Ramos (cell line): ENCODE measurements at regions not wholly inside any gene's neighbourhood (a gene's known extent, or its start where the extent isn't known, plus 50 kb on each side); places are given as distances from the start of the nearest gene placed in this dataset.
"Not testable (repeated sequence)": the region's sequence is repeated elsewhere in the genome, so short reads cannot be mapped to it uniquely, and the experiment has no call there.

ENCODE experiments used
- in situ Hi-C: fragments of 300-500 bp; cut with MboI; formaldehyde crosslinking; loops from one replicate; pipeline ENCODE4 v1.14.3; 2022; ENCODE audit warnings: low sequenced_read_pairs; ENCODE audit not compliant: unreplicated experiment

DNA sequence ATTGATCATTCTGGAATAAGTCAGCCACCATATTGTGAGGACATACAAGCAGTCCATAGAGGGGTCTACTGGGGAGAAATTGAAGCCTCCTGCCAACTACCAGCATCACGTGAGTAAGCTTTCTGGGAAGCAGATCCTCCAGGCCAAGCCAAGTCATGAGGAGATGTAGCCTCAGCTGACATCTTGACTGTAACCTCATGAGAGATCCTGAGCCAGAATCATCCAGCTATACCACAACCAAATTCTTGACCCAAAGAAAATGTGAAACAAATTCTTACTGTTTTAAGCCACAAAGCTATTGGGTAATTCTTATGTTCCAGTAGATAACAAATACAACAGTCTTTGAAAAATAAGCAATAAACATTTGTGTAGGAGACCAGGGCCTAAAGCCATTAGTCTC, 479.4 kb upstream of the DCN start:
- in situ Hi-C loops, result no loop called here

DNA sequence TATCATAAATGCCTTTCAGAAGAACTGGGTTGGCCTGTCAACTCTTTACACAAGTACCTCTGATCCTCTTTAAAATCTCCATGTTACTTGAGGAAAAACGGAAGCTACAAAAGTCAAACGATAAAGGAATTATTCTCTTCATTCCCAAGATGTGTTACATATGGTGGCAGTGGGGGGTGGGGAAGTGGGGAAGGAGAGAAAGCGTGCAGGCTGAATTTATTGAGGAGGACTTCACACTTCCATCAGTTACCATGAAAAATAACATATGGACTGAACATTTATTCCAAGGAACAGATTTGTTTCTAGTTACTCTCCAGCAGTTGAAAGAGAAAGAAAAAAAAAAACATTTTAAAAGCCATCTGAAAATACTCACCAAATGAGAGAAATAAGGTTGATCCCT, 474.4 kb upstream of the DCN start:
- in situ Hi-C loops, result no loop called here

DNA sequence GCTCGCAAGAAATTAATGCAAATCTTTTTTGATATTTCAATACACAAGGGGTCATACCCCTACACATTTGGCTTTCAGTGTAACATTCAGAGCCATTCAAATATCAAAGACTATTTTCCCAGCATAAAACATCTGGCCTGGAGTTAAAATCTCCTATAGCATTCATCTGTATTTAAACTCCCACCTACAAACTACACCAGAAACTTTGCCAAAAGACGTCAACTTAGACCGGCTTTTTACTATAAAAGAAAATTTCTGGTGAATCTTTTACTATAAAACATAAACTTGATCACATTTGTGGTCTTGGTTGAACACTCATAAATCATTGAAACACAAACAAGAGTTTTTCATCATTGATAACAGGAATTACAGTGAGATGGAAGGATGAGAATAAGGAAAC, 473.3 kb upstream of the DCN start:
- in situ Hi-C loops, result no loop called here

DNA sequence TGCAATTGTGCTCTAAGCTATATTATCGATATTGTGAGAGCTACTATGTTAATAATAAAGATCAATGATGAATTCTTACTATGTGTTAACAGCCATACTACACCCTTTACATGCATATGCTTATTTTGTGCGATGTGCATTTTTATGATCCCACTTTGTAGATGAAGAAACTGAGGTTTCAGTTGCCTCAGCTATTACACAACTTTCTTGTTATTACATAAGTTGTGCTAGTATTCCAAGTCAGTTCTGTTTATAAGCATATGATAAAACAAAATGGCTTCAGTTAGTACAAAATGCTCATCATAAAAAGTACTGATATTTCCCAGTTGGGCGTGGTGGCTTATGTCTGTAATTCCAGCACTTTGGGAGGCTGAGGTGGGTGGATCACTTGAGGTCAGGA, 471.5 kb upstream of the DCN start:
- in situ Hi-C loops, result no loop called here

DNA sequence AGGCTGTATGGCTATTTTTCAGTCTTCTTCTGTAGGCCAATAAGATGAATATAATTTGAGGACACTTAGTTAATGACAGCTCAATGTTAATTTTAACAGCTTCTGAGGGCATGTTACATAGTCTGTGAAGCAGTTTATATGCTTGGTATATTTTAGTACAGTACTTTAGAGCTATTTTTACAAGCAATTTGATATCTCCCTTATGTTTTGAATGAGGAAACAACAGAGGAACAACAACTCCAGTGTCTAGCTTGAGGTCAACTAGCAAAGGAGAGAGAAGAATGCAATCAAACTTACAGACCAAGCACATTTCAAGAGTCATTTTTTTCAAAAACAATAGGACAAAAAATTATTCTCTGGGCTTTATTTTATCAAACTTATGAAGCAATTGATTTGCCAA, 469.1 kb upstream of the DCN start:
- in situ Hi-C loops, result no loop called here

GRCh38 chr12:91643763-91644162, 461.1 kb upstream of the DCN start:
- in situ Hi-C loops, result no loop called here

GRCh38 chr12:91640021-91640420, 457.4 kb upstream of the DCN start:
- in situ Hi-C loops, result no loop called here

GRCh38 chr12:91639327-91639726, 456.7 kb upstream of the DCN start:
- in situ Hi-C loops, result no loop called here

GRCh38 chr12:91637789-91638624, 455.4 kb upstream of the DCN start:
- in situ Hi-C loops, result no loop called here

GRCh38 chr12:91636721-91637120, 454.1 kb upstream of the DCN start:
- in situ Hi-C loops, result no loop called here

DNA sequence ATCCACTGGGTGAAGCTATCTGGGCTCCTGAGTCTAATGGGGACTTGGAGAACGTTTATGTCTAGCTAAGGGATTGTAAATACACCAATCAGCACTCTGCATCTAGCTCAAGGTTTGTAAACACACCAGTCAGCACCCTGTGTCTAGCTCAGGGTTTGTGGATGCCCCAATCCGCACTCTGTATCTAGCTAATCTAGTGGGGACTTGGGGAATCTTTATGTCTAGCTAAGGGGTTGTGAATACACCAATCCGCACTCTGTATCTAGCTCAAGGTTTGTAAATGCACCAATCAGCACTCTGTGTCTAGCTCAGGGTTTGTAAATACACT, 451.7 kb upstream of the DCN start:
- in situ Hi-C loops, result not testable (repeated sequence)

DNA sequence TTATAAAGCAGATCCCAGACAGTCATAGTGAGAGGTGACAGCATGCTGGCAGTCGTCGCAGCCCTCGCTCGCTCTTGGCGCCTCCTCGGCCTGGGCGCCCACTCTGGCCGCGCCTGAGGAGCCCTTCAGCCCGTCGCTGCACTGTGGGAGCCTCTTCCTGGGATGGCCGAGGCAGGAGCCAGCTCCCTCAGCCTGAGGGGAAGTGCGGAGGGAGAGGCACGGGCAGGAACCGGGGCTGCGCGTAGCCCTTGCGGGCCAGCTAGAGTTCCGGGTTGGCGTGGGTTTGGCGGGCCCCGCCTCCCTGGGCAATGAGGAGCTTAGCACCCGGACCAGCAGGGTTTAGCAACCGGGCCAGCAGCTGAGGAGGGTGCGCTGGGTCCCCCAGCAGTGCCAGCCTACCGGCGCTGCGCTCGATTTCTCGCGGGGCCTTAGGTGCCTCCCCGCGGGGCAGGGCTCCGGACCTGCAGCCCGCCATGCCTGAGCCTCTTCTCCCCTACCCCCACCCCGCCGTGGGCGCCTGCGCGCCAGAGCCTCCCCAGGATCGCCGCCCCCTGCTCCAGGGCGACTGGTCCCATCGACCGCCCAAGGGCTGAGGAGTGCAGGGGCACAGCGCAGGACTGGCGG, 451.2 kb upstream of the DCN start:
- in situ Hi-C loops, result no loop called here

GRCh38 chr12:91633206-91633605, 450.6 kb upstream of the DCN start:
- in situ Hi-C loops, result no loop called here

GRCh38 chr12:91632042-91632786, 449.6 kb upstream of the DCN start:
- in situ Hi-C loops, result no loop called here

DNA sequence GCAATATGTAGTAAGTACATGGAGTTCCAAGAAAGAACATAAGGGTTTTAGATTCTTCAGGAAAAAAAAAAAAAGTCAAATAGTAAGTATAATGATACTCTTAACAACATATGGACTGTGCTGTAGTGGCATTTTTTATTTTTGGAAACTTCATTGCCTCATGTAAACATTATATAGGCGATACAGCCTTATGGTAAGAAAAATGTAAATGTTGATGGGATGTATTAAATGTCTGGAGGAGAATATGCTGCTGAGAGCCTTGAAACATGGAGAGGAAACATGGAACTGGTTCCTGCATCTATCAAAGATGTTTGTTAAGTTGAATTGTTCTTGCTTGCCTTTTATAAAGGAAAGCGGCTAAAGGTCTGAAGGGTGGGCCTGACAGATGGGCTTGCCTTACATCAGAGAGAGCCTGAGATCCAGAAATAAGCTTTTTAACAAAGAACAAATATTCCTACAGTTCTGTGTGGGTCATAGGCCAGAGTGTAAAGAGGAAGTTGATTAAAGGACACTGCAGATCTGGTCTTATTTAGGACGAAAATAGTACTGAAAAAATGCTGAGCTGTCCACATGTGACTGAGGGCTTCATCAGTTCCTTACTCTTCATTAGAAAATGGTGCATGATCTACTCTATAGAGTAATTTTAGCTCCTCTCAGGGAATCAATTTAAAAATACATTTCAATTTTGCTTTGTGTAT, 448.1 kb upstream of the DCN start:
- in situ Hi-C loops, result no loop called here

- in situ Hi-C loops, result no loop called here
Observed at GRCh38 chr12:91630083-91630482, 447.5 kb upstream of the DCN start.

GRCh38 chr12:91629440-91629839, 446.8 kb upstream of the DCN start:
- in situ Hi-C loops, result no loop called here

GRCh38 chr12:91628656-91629055, 446.0 kb upstream of the DCN start:
- in situ Hi-C loops, result no loop called here

- in situ Hi-C loops, result no loop called here
Observed at GRCh38 chr12:91627225-91627624, 444.6 kb upstream of the DCN start.

GRCh38 chr12:91622981-91623380, 440.4 kb upstream of the DCN start:
- in situ Hi-C loops, result no loop called here

DNA sequence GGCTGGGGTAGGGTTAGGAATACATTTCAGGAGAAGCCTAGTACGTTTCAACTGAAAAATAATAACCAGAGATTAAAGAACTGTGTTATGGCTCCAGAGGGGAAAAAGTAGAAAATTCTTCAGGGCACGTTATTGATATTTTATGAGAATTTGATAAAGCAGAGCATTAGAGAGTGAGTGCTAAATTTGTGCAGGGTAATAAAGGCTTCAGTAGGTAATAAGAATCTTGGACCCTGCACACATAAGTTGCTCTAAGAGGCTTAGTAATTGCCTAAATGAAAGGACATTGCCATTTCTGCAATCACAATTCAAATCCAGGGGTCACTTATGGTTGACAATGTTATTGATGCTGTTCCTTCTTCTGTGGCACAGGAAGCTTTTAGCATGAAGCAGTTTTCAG, 439.4 kb upstream of the DCN start:
- in situ Hi-C loops, result no loop called here
